MM.1S (cell line): ENCODE measurements at regions not wholly inside any gene's neighbourhood (a gene's known extent, or its start where the extent isn't known, plus 50 kb on each side); places are given as distances from the start of the nearest gene placed in this dataset.

Experiments used
- DNase-seq: peaks from one replicate; pipeline ENCODE4 v3.0.0-alpha.2; 2015
- H2AFZ ChIP-seq: fragments of 300-600 bp; sonication (generic); 2 replicates; pipeline ENCODE4 v1.6.0; 2016; ENCODE audit warnings: antibody characterized with exemption, low read length
- H3F3A ChIP-seq: fragments of 300-600 bp; sonication (generic); 2 replicates; pipeline ENCODE4 v1.6.1; 2016; ENCODE audit warnings: mild to moderate bottlenecking, antibody characterized with exemption, low read length, moderate library complexity, mixed read lengths; ENCODE audit not compliant: insufficient read depth
- H3K27ac ChIP-seq: fragments of 300-600 bp; sonication (generic); 2 replicates; pipeline ENCODE4 v1.5.1; 2016; ENCODE audit warnings: mild to moderate bottlenecking, low read length
- H3K27me3 ChIP-seq: fragments of 300-600 bp; sonication (generic); replicated peaks from 2 replicates; pipeline ENCODE4 v1.6.0; 2016; ENCODE audit warnings: low read length; ENCODE audit not compliant: insufficient read depth
- H3K36me3 ChIP-seq: fragments of 300-600 bp; sonication (generic); replicated peaks from 2 replicates; pipeline ENCODE4 v1.6.1; 2016; ENCODE audit warnings: mild to moderate bottlenecking, low read length, mixed read lengths; ENCODE audit not compliant: insufficient read depth
- H3K4me1 ChIP-seq: fragments of 300-600 bp; sonication (generic); 2 replicates; pipeline ENCODE4 v1.6.1; 2016; ENCODE audit warnings: low read length, mixed read lengths
- H3K4me2 ChIP-seq: fragments of 300-600 bp; sonication (generic); 2 replicates; pipeline ENCODE4 v1.6.0; 2016; ENCODE audit warnings: low read depth, low read length
- H3K4me3 ChIP-seq: fragments of 300-600 bp; sonication (generic); 2 replicates; pipeline ENCODE4 v1.5.1; 2016; ENCODE audit warnings: low read length, mixed read lengths
- H3K79me2 ChIP-seq: fragments of 300-600 bp; sonication (generic); 2 replicates; pipeline ENCODE4 v1.6.1; 2016; ENCODE audit warnings: mixed run types, low read length, mixed read lengths
- H3K9ac ChIP-seq: fragments of 300-600 bp; sonication (generic); 2 replicates; pipeline ENCODE4 v1.6.1; 2016; ENCODE audit warnings: low read length, mixed read lengths
- H3K9me2 ChIP-seq: fragments of 300-600 bp; sonication (generic); replicated peaks from 2 replicates; pipeline ENCODE4 v1.6.1; 2016; ENCODE audit warnings: mild to moderate bottlenecking, low read length, mixed read lengths; ENCODE audit not compliant: insufficient read depth
- H3K9me3 ChIP-seq: fragments of 300-600 bp; sonication (generic); replicated peaks from 2 replicates; pipeline ENCODE4 v1.6.1; 2016; ENCODE audit warnings: mild to moderate bottlenecking, low read length, mixed read lengths; ENCODE audit not compliant: insufficient read depth
- H4K20me1 ChIP-seq: fragments of 300-600 bp; sonication (generic); 2 replicates; pipeline ENCODE4 v1.6.1; 2016; ENCODE audit warnings: mild to moderate bottlenecking, low read length, moderate library complexity, mixed read lengths; ENCODE audit not compliant: insufficient read depth
- EZH2 ChIP-seq: fragments of 300-600 bp; sonication (generic); optimal IDR thresholded peaks from 2 replicates; pipeline ENCODE3; 2017; ENCODE audit warnings: low read depth, mild to moderate bottlenecking, antibody characterized with exemption, low read length, mixed read lengths
- EZH2phosphoT487 ChIP-seq: fragments of 300-600 bp; sonication (generic); IDR thresholded peaks from 2 replicates; pipeline ENCODE4 v1.6.1; 2018; ENCODE audit warnings: antibody characterized with exemption, low read length
- TF ChIP-seq, protein P1 (sequence below): fragments of 300-600 bp; sonication (generic); IDR thresholded peaks from 2 replicates; pipeline ENCODE4 v1.5.1; 2016; ENCODE audit warnings: antibody characterized with exemption, low read length, mixed read lengths

- Histone ChIP-seq H3K27me3 (no peaks in the 10 kb centered on the region), H3K27ac (no peak overlapping the region), H3K4me1 (no peaks in the 10 kb centered on the region), H3K4me2 (no peak overlapping the region), H3K9ac (no peak overlapping the region), H3K9me3 (no peaks in the 10 kb centered on the region), H3K4me3 (no peak overlapping the region), H2AFZ (no peak overlapping the region), H3F3A (no peaks in the 10 kb centered on the region), H3K79me2 (no peaks in the 10 kb centered on the region), H3K36me3 (no peaks in the 10 kb centered on the region), H4K20me1 (no peaks in the 10 kb centered on the region), H3K9me2 (no peaks in the 10 kb centered on the region)
- TF ChIP-seq EZH2 (no peak), EZH2phosphoT487 (no peak)
- TF ChIP-seq, protein P1, sequence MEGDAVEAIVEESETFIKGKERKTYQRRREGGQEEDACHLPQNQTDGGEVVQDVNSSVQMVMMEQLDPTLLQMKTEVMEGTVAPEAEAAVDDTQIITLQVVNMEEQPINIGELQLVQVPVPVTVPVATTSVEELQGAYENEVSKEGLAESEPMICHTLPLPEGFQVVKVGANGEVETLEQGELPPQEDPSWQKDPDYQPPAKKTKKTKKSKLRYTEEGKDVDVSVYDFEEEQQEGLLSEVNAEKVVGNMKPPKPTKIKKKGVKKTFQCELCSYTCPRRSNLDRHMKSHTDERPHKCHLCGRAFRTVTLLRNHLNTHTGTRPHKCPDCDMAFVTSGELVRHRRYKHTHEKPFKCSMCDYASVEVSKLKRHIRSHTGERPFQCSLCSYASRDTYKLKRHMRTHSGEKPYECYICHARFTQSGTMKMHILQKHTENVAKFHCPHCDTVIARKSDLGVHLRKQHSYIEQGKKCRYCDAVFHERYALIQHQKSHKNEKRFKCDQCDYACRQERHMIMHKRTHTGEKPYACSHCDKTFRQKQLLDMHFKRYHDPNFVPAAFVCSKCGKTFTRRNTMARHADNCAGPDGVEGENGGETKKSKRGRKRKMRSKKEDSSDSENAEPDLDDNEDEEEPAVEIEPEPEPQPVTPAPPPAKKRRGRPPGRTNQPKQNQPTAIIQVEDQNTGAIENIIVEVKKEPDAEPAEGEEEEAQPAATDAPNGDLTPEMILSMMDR, result no peak
- no peak for DNase-seq
These were observed 308.2 kb upstream of the ADGRL3 start for GRCh38 chr4:60891947-60892346.

- DNase-seq, result no peak
- H2AFZ ChIP-seq, result no peak overlapping the region
- TF ChIP-seq EZH2 (no peak), EZH2phosphoT487 (no peak)
- TF ChIP-seq, protein P1, result no peak
These were observed 302.7 kb upstream of the ADGRL3 start for GRCh38 chr4:60897415-60897814.

GRCh38 chr4:60905162-60905561 is 295.0 kb upstream of the ADGRL3 start:
- Histone ChIP-seq H3K9ac (no peak overlapping the region), H4K20me1 (no peaks in the 10 kb centered on the region), H2AFZ (no peak overlapping the region), H3K4me2 (no peak overlapping the region), H3F3A (no peaks in the 10 kb centered on the region), H3K27ac (no peak overlapping the region), H3K9me3 (no peaks in the 10 kb centered on the region), H3K27me3 (no peaks in the 10 kb centered on the region), H3K79me2 (no peaks in the 10 kb centered on the region), H3K4me3 (no peak overlapping the region), H3K36me3 (no peaks in the 10 kb centered on the region), H3K4me1 (no peaks in the 10 kb centered on the region), H3K9me2 (no peaks in the 10 kb centered on the region)
- TF ChIP-seq EZH2phosphoT487 (no peak), EZH2 (no peak)
- TF ChIP-seq, protein P1, result no peak
- DNase-seq, result no peak

More at GRCh38 chr4:60897415-60897814, 302.7 kb upstream of the ADGRL3 start:
- Histone ChIP-seq H4K20me1 (no peaks in the 10 kb centered on the region), H3K36me3 (no peaks in the 10 kb centered on the region), H3K4me2 (no peak overlapping the region), H3F3A (no peaks in the 10 kb centered on the region), H3K9me2 (no peaks in the 10 kb centered on the region), H3K27ac (no peak overlapping the region), H3K27me3 (no peaks in the 10 kb centered on the region), H3K9me3 (no peaks in the 10 kb centered on the region), H3K79me2 (no peaks in the 10 kb centered on the region), H3K4me3 (no peak overlapping the region), H3K9ac (no peak overlapping the region), H3K4me1 (no peaks in the 10 kb centered on the region)
